T-helper 2 cell treated with Interferon-gamma antibody and Interleukin-4, amounts not matched to agents 5 μg/mL and 100 μg/mL, for 36 hours (primary cell): ENCODE measurements at regions not wholly inside any gene's neighbourhood (a gene's known extent, or its start where the extent isn't known, plus 50 kb on each side); places are given as distances from the start of the nearest gene placed in this dataset.

ENCODE experiments used
- DNase-seq: peaks from one replicate; pipeline ENCODE4 v3.0.0; 2021; ENCODE audit warnings: low spot score
- H3K27ac Mint-ChIP-seq: one replicate; pipeline ENCODE4 v1.8.0; 2021; ENCODE audit warnings: mild to moderate bottlenecking, mixed read lengths
- H3K27me3 Mint-ChIP-seq: one replicate; pipeline ENCODE4 v1.8.0; 2021; ENCODE audit warnings: low read depth, mixed read lengths
- H3K36me3 Mint-ChIP-seq: one replicate; pipeline ENCODE4 v1.8.0; 2021; ENCODE audit warnings: low read depth, mixed read lengths
- H3K4me1 Mint-ChIP-seq: one replicate; pipeline ENCODE4 v1.8.0; 2021; ENCODE audit warnings: low read depth, mixed read lengths
- H3K4me3 Mint-ChIP-seq: one replicate; pipeline ENCODE4 v1.8.0; 2022; ENCODE audit warnings: mild to moderate bottlenecking, moderate library complexity, mixed read lengths
- H3K9me3 Mint-ChIP-seq: one replicate; pipeline ENCODE4 v1.8.0; 2021; ENCODE audit warnings: mixed read lengths

DNA sequence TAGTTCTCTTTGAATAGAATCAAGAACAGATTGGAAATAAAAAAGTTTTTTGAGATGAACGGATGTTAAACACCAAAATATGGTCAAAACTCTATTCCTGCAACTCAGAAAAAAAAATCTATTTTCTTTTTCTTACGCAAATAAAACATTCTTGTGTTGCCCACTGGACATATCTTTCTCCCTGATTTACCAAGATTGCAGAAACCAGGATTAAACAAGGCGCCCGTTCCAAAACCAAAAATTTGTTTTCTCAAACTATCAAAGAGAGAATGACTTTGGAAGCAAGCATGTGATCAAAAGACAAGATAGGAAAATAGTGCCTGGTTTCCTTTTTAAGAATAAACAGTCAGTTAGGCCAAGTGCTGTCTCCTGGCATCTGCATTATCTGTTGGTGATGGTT lies 273.1 kb downstream of the CLIC5 start:
- no peak for DNase-seq
- Mint-ChIP-seq H3K4me1 (peaks cover 39% of the 10 kb centered on the region), H3K4me3 (no peak overlapping the region), H3K9me3 (peaks cover 3% of the 10 kb centered on the region), H3K36me3 (no peaks in the 10 kb centered on the region), H3K27me3 (no peaks in the 10 kb centered on the region), H3K27ac (no peak overlapping the region)

DNA sequence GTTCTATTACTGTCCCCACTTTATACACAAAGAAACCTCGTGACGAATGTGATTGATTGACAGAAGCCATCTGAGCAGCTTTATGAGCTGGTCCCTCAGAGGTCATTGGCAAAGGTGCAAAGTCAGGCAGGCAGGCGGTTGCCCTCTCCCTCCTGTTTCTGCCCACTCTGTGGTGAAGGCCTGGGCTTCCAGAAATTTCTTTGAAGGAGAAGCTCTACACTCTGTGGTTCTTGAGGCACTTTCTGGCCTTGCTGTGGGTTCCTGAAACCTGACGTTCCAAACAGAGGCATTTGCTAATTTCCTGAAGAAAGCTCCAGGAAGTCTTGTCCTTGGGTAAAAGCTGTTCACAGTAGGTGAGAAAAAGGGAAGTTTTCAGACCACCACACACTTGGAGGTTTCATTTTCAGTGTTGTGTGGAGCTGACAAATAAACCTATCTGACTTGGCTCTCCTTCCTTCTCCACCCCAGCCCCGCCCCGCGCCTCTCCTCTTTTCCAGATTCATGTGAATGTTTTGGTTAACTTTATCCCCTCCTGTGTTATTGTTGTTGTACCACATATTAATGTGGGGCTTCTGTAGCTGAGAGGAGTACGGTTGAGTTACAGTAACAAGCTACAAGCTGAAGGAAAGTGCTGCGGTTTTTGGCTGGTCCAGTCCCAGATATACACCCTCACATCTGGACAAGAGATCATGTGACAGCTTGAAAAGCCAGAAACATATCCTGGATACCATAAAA lies 274.1 kb downstream of the CLIC5 start:
- H3K4me3 Mint-ChIP-seq, result peak overlapping the region; percentile 38
- peak overlapping the region; percentile 55 for H3K27ac Mint-ChIP-seq
- no peaks in the 10 kb centered on the region for H3K27me3 Mint-ChIP-seq
- H3K36me3 Mint-ChIP-seq, result no peaks in the 10 kb centered on the region
- H3K9me3 Mint-ChIP-seq, result no peaks in the 10 kb centered on the region
- DNase-seq, result peak; percentile 22
- peaks cover 49% of the 10 kb centered on the region for H3K4me1 Mint-ChIP-seq

DNA sequence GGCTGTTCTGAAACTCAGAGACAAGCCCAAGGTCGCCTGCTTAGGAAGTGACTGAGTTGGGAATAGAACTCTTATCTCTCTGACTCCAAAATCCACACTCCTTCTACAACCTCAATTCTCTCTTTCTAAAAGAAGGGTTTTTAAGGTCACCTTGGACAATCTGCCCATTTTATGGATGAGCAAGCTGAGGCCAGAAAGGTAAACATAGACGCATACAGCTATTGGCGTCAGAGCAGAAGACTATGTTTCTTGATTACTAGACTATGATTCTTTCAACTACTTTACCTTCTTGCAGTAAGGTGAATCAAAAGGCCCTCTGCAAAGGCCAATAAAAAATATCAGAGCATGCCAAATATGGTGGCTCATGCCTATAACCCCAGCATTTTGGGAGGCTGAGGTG lies 276.6 kb downstream of the CLIC5 start:
- no peaks in the 10 kb centered on the region for H3K36me3 Mint-ChIP-seq
- H3K4me1 Mint-ChIP-seq, result peaks cover 61% of the 10 kb centered on the region
- no peak overlapping the region for H3K27ac Mint-ChIP-seq
- DNase-seq, result no peak
- H3K27me3 Mint-ChIP-seq, result no peaks in the 10 kb centered on the region
- H3K9me3 Mint-ChIP-seq, result no peaks in the 10 kb centered on the region
- H3K4me3 Mint-ChIP-seq, result no peak overlapping the region

DNA sequence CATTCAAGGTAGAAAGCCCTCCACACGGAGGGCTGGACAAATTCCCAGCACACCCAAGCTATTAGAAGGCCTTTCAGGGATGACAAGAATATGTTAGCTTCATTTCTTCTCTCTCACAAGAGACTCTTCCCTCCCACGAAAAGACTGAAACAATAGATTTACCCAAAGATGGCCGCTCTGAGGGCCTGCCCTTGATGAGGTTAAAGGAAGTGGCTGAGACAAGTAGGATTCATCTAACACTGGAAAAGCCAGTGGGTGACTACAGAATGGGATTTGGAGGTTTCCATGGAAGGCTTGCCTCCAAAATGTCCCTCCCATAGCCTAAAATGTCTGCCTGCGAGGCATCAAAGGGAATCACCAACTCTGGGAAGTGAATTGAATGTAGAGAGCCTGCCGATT lies 277.6 kb downstream of the CLIC5 start:
- Mint-ChIP-seq H3K27me3 (no peaks in the 10 kb centered on the region), H3K9me3 (no peaks in the 10 kb centered on the region), H3K36me3 (no peaks in the 10 kb centered on the region), H3K4me3 (peak overlapping the region; percentile 69), H3K4me1 (peaks cover 64% of the 10 kb centered on the region), H3K27ac (peak overlapping the region; percentile 83)
- no peak for DNase-seq

DNA sequence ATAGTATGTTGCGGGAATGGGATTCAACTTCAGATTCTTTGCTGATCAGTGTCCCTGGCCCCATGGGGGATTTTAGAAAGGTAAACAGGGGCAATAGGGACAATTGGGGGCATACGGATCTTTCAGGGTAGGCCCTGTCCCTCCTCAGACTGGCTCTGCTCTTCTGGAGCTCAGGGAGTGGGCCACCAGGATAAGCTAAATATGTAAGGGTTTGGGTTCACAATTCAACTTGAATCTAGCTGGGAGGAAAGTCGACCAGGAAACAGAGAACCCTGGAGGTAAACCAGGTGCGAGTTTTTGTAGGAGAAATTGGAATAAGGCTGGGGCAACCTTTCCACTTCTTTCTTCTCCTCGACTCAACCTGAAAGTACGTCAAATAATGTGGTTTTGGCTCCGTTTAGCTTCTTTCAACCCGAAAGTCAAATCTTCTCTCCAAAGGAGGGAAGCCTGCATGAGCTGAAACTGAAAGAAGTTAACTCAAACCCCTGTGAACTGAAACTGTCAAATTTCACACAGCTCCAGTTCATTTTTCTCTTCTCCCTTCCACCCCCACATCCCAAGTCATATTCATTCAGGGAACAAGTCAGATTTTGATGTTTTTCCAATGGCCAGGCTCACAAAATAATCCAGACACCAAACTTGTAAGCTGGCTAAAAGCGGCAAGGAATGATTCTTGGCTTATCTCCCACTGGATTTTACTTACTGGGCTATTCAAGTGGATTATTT lies 278.2 kb downstream of the CLIC5 start:
- Mint-ChIP-seq H3K4me3 (peak overlapping the region; percentile 69), H3K27ac (peak overlapping the region; percentile 83), H3K4me1 (peaks cover 65% of the 10 kb centered on the region)

DNA sequence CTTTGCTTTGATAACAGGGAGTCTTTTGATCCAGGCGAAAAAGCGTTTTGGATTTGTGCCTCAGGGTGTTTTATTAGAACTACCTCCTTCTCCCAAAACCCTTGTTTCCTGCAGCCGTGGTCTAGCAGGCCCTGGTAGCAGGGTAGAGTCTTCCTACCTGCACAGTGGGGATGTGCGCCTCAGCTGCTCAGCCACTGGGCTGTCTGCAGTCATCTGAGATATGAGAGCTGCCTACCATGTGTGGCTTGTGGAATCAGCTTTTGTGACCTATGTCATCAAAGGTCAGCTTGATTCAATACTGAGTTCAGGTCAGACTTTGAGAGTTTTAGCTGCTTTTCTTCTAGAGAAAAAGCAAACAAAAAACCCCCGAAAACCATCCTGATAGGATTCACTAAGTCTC lies 279.5 kb downstream of the CLIC5 start:
- H3K9me3 Mint-ChIP-seq, result no peaks in the 10 kb centered on the region
- DNase-seq, result peak; percentile 32
- H3K27me3 Mint-ChIP-seq, result no peaks in the 10 kb centered on the region
- H3K36me3 Mint-ChIP-seq, result no peaks in the 10 kb centered on the region
- no peak overlapping the region for H3K27ac Mint-ChIP-seq
- H3K4me1 Mint-ChIP-seq, result peaks cover 54% of the 10 kb centered on the region
- H3K4me3 Mint-ChIP-seq, result no peak overlapping the region

More for the DNA sequence above, 278.2 kb downstream of the CLIC5 start:
- Mint-ChIP-seq H3K9me3 (no peaks in the 10 kb centered on the region), H3K36me3 (no peaks in the 10 kb centered on the region), H3K27me3 (no peaks in the 10 kb centered on the region)
- peak; percentile 60 for DNase-seq

DNA sequence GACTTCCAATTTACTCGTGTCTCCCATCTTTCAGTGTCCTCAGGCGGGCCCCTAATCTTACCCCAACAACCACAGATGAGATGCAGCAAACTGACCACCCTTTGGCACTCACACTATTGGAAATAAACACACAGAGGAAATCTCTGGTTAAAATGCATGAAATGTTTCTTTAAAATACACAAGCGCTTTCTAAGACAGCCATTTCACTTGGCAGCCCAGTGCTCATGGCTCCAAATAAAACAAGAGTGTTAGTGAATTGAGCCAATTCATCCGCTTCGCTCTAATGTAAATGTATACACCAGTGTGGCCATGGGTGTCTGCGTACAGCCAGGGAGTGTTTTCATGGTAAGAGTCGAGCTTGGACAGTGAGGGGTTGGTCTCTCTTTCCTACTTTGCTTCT lies 282.9 kb downstream of the CLIC5 start:
- peaks cover 33% of the 10 kb centered on the region for H3K4me1 Mint-ChIP-seq
- no peaks in the 10 kb centered on the region for H3K27me3 Mint-ChIP-seq
- no peaks in the 10 kb centered on the region for H3K36me3 Mint-ChIP-seq
- DNase-seq, result no peak
- H3K9me3 Mint-ChIP-seq, result no peaks in the 10 kb centered on the region
- H3K27ac Mint-ChIP-seq, result no peak overlapping the region
- H3K4me3 Mint-ChIP-seq, result no peak overlapping the region

DNA sequence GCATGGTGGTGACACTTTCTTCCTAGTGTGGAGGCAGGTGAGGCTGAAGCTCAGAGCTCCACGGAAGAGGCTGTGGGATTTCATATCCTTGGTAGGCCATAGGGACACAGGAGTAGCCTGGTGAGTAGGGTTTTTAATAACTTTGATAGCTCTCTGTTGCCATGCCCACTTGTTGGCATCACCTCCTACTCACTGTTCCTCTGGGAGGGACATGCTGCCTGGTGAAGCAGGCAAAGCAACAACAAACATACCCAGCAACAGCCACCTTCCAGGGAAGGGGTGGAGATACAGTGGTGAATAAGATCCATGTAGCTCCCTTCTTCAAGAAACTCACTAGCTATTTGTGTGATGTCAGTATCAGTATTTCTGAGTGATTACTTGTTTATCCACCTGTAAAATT lies 285.4 kb downstream of the CLIC5 start:
- Mint-ChIP-seq H3K4me1 (peaks cover 12% of the 10 kb centered on the region), H3K27me3 (no peaks in the 10 kb centered on the region), H3K36me3 (no peaks in the 10 kb centered on the region), H3K9me3 (no peaks in the 10 kb centered on the region), H3K27ac (no peak overlapping the region), H3K4me3 (no peak overlapping the region)
- DNase-seq, result no peak

DNA sequence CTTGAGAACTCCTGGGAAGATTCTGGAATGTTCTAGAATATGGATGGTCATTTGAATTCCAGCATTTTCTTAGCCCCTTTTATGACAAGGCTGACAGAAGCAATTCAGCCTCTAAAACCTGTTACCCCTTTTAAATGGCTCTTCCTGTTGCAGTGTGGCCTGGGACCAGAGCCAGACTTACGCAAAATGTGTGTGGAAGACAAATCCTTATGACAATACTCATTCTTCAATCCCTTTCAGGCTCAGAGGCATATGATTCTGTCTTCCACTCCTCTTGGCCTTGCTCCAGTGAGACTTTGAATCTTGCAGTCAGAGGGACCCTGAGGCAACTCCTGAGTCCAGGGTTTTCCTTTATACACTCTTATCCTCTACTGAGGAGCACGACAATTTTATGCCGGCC lies 287.0 kb downstream of the CLIC5 start:
- H3K27ac Mint-ChIP-seq, result no peak overlapping the region
- no peak for DNase-seq
- peaks cover 7% of the 10 kb centered on the region for H3K4me1 Mint-ChIP-seq
- H3K4me3 Mint-ChIP-seq, result no peak overlapping the region
- H3K36me3 Mint-ChIP-seq, result no peaks in the 10 kb centered on the region
- H3K27me3 Mint-ChIP-seq, result no peaks in the 10 kb centered on the region
- no peaks in the 10 kb centered on the region for H3K9me3 Mint-ChIP-seq

DNA sequence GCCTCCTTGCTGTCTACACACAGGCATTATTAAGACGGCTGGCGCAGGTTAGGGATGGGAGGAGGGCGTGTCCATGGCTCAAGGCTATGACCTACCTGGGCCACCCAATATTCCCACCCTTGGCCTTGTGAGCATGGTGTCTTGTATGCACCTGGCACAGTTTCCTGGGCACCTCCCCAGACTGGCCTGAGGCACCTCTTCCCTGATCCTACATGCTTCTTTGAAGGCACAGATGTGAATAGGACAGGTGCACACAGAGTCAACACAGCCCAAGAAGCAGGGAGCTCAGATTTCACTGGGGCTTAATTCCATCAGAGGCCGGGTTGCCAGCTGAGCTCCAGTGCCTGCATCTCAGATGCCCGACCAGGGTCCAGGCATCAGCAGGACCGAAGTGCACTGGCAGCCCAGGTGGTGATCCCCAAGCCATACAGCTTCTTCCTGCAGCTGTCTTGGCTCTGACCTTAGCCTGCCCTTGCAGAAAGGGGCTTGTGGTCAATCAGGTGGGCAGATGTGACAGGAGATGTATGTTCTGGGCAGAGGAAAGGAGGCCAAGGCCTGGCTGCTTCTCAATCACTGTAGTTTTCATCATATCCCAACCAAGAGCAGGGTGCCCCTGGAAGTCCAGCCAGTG lies 287.7 kb downstream of the CLIC5 start:
- H3K27ac Mint-ChIP-seq, result no peak overlapping the region
- H3K4me3 Mint-ChIP-seq, result no peak overlapping the region
- peaks cover 4% of the 10 kb centered on the region for H3K9me3 Mint-ChIP-seq
- H3K27me3 Mint-ChIP-seq, result no peaks in the 10 kb centered on the region
- H3K36me3 Mint-ChIP-seq, result no peaks in the 10 kb centered on the region
- peaks cover 4% of the 10 kb centered on the region for H3K4me1 Mint-ChIP-seq
- no peak for DNase-seq

DNA sequence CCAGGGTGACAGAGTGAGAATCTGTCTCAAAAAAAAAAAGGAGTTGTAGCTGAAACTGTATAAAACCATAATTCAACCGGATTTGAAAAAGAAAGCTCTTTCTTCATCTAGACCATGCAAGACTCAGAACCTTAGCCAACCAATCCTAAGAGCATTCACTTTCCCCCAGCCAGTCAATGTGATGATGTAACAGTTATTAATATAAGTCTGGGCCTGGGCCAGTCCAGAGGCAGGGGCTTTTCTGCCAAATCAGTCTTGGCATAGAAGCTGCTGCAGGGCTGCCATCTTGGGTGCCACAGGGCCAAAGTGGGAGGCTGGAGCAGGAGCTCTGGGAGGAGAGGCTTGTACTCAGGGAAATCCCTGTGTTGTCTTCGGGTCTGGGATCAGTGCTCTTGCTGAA lies 288.4 kb downstream of the CLIC5 start:
- Mint-ChIP-seq H3K27ac (no peak overlapping the region), H3K9me3 (peaks cover 7% of the 10 kb centered on the region), H3K4me1 (no peaks in the 10 kb centered on the region), H3K27me3 (no peaks in the 10 kb centered on the region), H3K36me3 (no peaks in the 10 kb centered on the region), H3K4me3 (no peak overlapping the region)
- DNase-seq, result no peak

DNA sequence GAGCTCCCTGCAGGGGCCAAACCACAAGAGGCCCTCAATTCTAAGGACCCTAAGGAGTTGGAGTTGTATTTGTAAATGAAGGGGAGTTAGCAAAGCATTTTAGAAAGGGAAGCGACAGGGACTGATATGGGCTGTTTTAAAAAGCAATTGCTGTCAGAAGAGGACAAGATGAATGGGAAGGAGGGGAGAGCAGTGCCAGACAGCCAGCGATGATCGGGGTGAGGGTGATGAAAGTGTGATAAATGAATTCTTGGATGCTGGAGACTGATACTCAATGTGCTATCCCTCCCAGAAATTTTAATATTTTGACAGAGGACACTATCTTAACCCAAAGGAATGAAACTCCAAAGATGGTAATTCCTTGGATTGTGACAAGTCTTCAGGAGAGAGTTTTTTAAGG lies 289.2 kb downstream of the CLIC5 start:
- peaks cover 7% of the 10 kb centered on the region for H3K9me3 Mint-ChIP-seq
- H3K27me3 Mint-ChIP-seq, result no peaks in the 10 kb centered on the region
- no peak for DNase-seq
- H3K4me1 Mint-ChIP-seq, result no peaks in the 10 kb centered on the region
- H3K27ac Mint-ChIP-seq, result no peak overlapping the region
- no peaks in the 10 kb centered on the region for H3K36me3 Mint-ChIP-seq
- no peak overlapping the region for H3K4me3 Mint-ChIP-seq

DNA sequence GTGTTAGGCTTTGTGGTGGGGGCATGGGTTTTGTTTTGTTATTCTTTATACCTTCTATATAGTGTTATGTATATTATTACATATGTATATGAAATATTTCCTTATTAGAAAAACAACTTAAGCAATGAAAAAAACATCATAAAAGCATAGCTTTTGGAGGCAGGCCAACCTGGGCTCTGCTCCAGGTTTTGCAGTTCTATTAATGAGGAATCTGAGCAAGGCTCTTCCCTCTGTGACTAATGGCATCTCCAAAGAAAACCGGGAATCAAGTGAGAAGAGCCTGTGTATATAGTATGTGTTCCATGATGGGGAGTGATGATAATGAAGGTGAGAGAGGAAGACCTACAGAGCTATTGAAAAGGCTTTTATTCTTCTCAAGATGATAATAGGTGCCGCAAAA lies 291.1 kb downstream of the CLIC5 start:
- no peak for DNase-seq
- Mint-ChIP-seq H3K36me3 (no peaks in the 10 kb centered on the region), H3K4me3 (no peak overlapping the region), H3K4me1 (no peaks in the 10 kb centered on the region), H3K27ac (no peak overlapping the region), H3K9me3 (peaks cover 7% of the 10 kb centered on the region), H3K27me3 (no peaks in the 10 kb centered on the region)

DNA sequence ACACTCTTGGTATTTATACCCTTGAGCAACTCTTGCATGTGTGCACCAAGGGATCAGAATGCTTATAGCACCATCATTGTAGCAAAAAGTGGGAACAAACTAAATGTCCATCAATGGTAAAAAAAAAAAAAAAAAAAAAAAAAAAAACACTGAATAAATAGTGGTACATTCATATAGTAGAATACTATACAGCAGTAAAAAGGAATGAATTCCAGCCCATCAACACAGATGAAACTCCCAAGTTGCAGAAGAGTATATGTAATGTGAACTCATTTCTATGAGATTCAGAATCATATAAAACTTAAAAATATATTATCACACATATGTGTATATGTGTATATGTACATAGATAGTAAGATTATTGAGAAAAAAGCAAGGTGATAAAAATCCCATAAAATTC lies 291.6 kb downstream of the CLIC5 start:
- H3K36me3 Mint-ChIP-seq, result no peaks in the 10 kb centered on the region
- H3K9me3 Mint-ChIP-seq, result peaks cover 7% of the 10 kb centered on the region
- H3K27ac Mint-ChIP-seq, result no peak overlapping the region
- no peaks in the 10 kb centered on the region for H3K27me3 Mint-ChIP-seq
- no peak overlapping the region for H3K4me3 Mint-ChIP-seq
- no peaks in the 10 kb centered on the region for H3K4me1 Mint-ChIP-seq
- DNase-seq, result no peak
